Hepatocyte (in vitro differentiated cells): ENCODE measurements at regions not wholly inside any gene's neighbourhood (a gene's known extent, or its start where the extent isn't known, plus 50 kb on each side); places are given as distances from the start of the nearest gene placed in this dataset.

Experiments used
- CTCF ChIP-seq: fragments of 200-600 bp; sonication (generic); IDR thresholded peaks from 2 replicates; pipeline ENCODE4 v1.5.1; 2016; ENCODE audit warnings: antibody characterized with exemption, mild to moderate bottlenecking; ENCODE audit not compliant: poor library complexity
- EZH2 ChIP-seq: fragments of 200-600 bp; sonication (generic); IDR thresholded peaks from 2 replicates; pipeline ENCODE4 v1.6.1; 2016; ENCODE audit warnings: antibody characterized with exemption, mild to moderate bottlenecking, borderline replicate concordance
- EZH2phosphoT487 ChIP-seq: fragments of 200-600 bp; sonication (generic); IDR thresholded peaks from one replicate; pipeline ENCODE4 v1.6.1; 2018; ENCODE audit warnings: antibody characterized with exemption, mild to moderate bottlenecking, low read depth, moderate library complexity; ENCODE audit not compliant: unreplicated experiment, severe bottlenecking

DNA sequence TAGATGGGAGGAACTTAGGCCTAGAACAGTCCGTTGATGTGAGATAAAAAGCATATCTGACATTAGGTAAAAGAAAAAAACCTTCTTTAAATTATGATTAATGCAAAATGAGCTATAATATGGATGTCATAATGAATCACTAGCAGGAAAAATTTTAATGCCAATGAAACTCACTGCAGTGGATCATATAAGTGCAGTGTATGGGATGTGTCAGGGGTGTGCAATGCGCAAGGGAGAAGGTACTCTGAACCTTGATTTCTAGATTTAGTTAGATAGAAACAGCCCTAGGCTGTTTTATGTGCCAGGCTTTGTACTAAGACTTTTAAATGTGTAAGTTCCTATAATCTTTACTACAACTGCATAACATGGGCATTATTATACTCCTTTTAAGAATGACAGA is 50.4 kb upstream of the NXPH2 start:
- TF ChIP-seq CTCF (no peak), EZH2phosphoT487 (no peak), EZH2 (no peak)
